ENCODE measurements at regions not wholly inside any gene's neighbourhood (a gene's known extent, or its start where the extent isn't known, plus 50 kb on each side); places are given as distances from the start of the nearest gene placed in this dataset.

DNA sequence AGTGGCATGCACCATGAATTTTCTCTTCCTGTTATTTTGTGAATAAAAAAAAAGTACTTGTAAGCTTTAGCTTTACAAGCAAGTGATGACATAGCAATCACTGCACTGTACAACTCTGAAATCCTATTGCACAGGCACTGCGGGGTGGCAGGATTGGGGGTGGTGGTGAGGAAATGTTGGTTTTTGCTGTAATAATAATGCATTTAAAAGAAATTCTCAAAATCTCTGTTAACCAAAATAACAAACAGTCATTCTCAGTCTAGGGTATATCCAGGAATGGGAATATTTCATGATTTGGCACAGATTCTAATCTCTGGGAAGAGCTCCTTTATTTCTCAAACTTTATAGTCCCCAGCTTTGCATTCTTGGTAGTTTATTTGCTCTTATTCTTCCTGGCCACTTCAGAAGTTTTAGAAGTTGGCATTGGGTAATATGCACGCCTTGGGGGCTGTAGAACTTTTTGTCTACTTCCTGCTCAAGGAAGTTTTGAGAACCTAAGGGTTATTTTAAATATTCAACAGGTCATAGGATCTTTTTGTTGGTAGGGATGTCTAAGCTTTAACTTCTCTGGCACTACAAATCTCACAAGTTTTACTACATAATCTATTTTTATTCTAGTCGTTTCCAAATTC lies 353.0 kb upstream of the KLF12 start:
- DNase-seq (ENCODE audit: extremely low spot score in 2 of 2): no peak
- H3K4me3 ChIP-seq: no peak overlapping the region
- H3K27ac ChIP-seq: no peak overlapping the region
- intact Hi-C loops (cut with DNase I): no loop called here
- TF ChIP-seq, protein P1, sequence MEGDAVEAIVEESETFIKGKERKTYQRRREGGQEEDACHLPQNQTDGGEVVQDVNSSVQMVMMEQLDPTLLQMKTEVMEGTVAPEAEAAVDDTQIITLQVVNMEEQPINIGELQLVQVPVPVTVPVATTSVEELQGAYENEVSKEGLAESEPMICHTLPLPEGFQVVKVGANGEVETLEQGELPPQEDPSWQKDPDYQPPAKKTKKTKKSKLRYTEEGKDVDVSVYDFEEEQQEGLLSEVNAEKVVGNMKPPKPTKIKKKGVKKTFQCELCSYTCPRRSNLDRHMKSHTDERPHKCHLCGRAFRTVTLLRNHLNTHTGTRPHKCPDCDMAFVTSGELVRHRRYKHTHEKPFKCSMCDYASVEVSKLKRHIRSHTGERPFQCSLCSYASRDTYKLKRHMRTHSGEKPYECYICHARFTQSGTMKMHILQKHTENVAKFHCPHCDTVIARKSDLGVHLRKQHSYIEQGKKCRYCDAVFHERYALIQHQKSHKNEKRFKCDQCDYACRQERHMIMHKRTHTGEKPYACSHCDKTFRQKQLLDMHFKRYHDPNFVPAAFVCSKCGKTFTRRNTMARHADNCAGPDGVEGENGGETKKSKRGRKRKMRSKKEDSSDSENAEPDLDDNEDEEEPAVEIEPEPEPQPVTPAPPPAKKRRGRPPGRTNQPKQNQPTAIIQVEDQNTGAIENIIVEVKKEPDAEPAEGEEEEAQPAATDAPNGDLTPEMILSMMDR (IDR thresholded peaks at IDR 0.05): no peak
- TF ChIP-seq POLR2A (IDR thresholded peaks at IDR 0.05) (no peak), POLR2AphosphoS5 (IDR thresholded peaks at IDR 0.05; ENCODE audit: insufficient read depth in 1 of 2, low read depth in 1 of 2) (no peak)
- no peaks in the 10 kb centered on the region for H3K36me3 ChIP-seq
- no peaks in the 10 kb centered on the region for H3K27me3 ChIP-seq
- H3K9me3 ChIP-seq: no peaks in the 10 kb centered on the region
- no peaks in the 10 kb centered on the region for H3K4me1 ChIP-seq

DNA sequence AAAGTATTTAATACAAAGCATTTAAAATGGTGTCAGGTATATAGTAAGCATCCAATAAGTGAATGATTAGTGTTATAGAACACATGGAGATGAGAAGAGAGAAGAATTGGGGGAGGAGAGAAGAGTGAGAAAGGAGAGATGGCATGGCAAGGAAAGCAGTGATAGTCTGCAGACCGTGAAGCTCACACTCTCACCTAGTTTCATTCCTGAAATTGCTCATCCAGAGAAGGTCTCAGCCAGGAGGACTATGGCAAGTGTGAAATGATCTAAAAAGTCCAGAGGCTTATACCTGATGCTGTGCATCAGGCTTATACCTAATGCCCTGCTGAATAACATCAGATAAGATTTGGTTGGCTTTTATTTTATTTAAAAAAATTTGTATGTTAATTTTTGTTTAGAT lies 351.6 kb upstream of the KLF12 start:
- DNase-seq (ENCODE audit: extremely low spot score in 2 of 2): no peak
- no peaks in the 10 kb centered on the region for H3K9me3 ChIP-seq
- no peak for TF ChIP-seq POLR2A (IDR thresholded peaks at IDR 0.05)
- TF ChIP-seq, protein P1 (IDR thresholded peaks at IDR 0.05): no peak
- intact Hi-C loops (cut with DNase I): no loop called here
- no peaks in the 10 kb centered on the region for H3K4me1 ChIP-seq
- H3K36me3 ChIP-seq: no peaks in the 10 kb centered on the region
- no peak overlapping the region for H3K27ac ChIP-seq
- H3K27me3 ChIP-seq: no peaks in the 10 kb centered on the region
- H3K4me3 ChIP-seq: no peak overlapping the region

DNA sequence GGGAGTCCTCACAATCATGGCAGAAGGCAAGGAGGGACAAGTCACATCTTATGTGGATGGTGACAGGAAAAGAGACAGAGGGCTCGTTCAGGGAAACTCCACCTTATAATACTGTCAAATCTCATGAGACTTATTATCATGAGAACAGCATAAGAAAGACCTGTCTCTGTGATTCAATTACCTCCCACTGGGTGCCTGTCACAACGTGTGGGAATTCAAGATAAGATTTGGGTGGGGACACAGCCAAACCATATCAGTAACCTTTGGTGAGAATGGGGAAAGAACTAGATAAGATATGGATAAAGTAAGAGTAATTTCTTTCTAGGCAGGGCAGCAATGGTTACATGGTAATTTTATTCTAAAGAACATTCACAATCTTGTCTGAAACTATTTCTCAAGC lies 344.9 kb upstream of the KLF12 start:
- no peaks in the 10 kb centered on the region for H3K4me1 ChIP-seq
- H3K4me3 ChIP-seq: no peak overlapping the region
- no peak for TF ChIP-seq POLR2A (IDR thresholded peaks at IDR 0.05)
- TF ChIP-seq, protein P1 (IDR thresholded peaks at IDR 0.05): no peak
- H3K9me3 ChIP-seq: no peaks in the 10 kb centered on the region
- no peaks in the 10 kb centered on the region for H3K36me3 ChIP-seq
- H3K27ac ChIP-seq: no peak overlapping the region
- H3K27me3 ChIP-seq: no peaks in the 10 kb centered on the region
- DNase-seq (ENCODE audit: extremely low spot score in 2 of 2): no peak
- intact Hi-C loops (cut with DNase I): no loop called here

DNA sequence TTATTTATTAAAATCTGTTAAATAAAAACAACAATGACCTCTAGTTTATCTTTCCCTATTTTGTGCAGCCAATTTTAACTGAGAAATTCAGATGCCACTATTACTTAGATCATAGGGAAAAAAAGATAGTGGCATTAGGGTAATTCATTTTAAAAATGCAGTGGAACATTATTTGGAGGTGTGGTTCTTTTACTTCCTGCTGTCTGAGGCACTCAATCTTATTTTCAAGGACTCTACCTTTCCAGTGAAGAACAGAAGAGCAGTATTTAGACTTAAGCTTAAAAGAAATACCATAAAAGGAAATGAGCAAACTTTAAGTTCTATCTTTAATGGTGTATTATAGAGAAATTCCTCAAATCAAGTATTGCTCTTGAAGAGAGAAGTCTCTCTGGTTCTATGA lies 342.6 kb upstream of the KLF12 start:
- Histone ChIP-seq H3K9me3 (no peaks in the 10 kb centered on the region), H3K36me3 (no peaks in the 10 kb centered on the region), H3K27ac (no peak overlapping the region), H3K4me1 (no peaks in the 10 kb centered on the region), H3K4me3 (no peak overlapping the region), H3K27me3 (no peaks in the 10 kb centered on the region)
- no peak for DNase-seq (ENCODE audit: extremely low spot score in 2 of 2)
- intact Hi-C loops (cut with DNase I): no loop called here
- no peak for TF ChIP-seq POLR2AphosphoS5 (IDR thresholded peaks at IDR 0.05; ENCODE audit: insufficient read depth in 1 of 2, low read depth in 1 of 2)
- TF ChIP-seq, protein P1 (IDR thresholded peaks at IDR 0.05): no peak
- TF ChIP-seq POLR2A (IDR thresholded peaks at IDR 0.05): no peak

DNA sequence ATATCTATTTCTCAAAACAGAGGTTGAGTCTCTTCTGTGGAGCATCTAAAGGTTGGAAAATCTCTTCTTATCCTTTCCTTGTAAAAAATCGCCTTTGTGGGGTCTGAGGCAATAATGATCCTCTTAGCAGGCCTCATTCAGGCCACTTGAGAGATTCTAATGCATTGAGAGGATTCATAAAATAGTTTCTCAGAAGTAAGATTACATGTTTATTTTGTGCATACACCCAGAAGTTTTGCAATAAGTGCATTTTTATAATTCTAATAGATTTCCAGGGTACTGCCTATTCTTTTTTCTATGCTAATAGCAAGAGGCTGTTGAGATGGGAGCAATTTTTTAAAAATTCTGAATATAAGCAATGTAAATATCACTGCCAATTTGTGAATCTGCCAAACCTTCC lies 342.2 kb upstream of the KLF12 start:
- intact Hi-C loops (cut with DNase I): no loop called here
- H3K4me1 ChIP-seq: no peaks in the 10 kb centered on the region
- no peak for DNase-seq (ENCODE audit: extremely low spot score in 2 of 2)
- H3K9me3 ChIP-seq: no peaks in the 10 kb centered on the region
- no peak overlapping the region for H3K4me3 ChIP-seq
- H3K27me3 ChIP-seq: no peaks in the 10 kb centered on the region
- H3K36me3 ChIP-seq: no peaks in the 10 kb centered on the region
- H3K27ac ChIP-seq: no peak overlapping the region
- TF ChIP-seq POLR2A (IDR thresholded peaks at IDR 0.05) (no peak), POLR2AphosphoS5 (IDR thresholded peaks at IDR 0.05; ENCODE audit: insufficient read depth in 1 of 2, low read depth in 1 of 2) (no peak)
- TF ChIP-seq, protein P1 (IDR thresholded peaks at IDR 0.05): no peak
